ENCODE measurements at regions not wholly inside any gene's neighbourhood (a gene's known extent, or its start where the extent isn't known, plus 50 kb on each side); places are given as distances from the start of the nearest gene placed in this dataset.
A peak's percentile ranks its signal among the peaks of the same experiment; 100 is the strongest.

GRCh38 chr11:86861810-86862209, 61.5 kb downstream of the PRSS23 start:
- intact Hi-C loops (cut with micrococcal nuclease; ENCODE audit: unreplicated experiment): no loop called here
- no peaks in the 10 kb centered on the region for H3K9me3 ChIP-seq (ENCODE audit: low read depth, low read length, poor library complexity, severe bottlenecking)
- no peak for TF ChIP-seq CTCF (conservative IDR thresholded peaks at IDR 0.05; ENCODE audit: low read depth, low read length)
- no peak for TF ChIP-seq EZH2 (IDR thresholded peaks at IDR 0.05; ENCODE audit: borderline replicate concordance, low read depth, low read length, poor library complexity, severe bottlenecking)
- no peaks in the 10 kb centered on the region for H3K27me3 ChIP-seq (replicated peaks; ENCODE audit: insufficient read depth, low read depth, low read length, poor library complexity)
- H3K4me1 ChIP-seq (ENCODE audit: insufficient read depth, low read length, poor library complexity, severe bottlenecking): no peaks in the 10 kb centered on the region
- H3K36me3 ChIP-seq (ENCODE audit: insufficient read depth, low read length, poor library complexity, severe bottlenecking): no peaks in the 10 kb centered on the region
- BruUV-seq (replicated peaks): no TSS peak
- CTCF ChIA-PET: no interaction called here
- H3K4me3 ChIP-seq (ENCODE audit: low read depth, low read length, poor library complexity, severe bottlenecking): no peak overlapping the region
- H3K27ac ChIP-seq (ENCODE audit: low read depth, low read length, poor library complexity, severe bottlenecking): no peak overlapping the region
- DNase-seq (ENCODE audit: low spot score): peak; percentile 15
- POLR2A ChIA-PET (ENCODE audit: low non-redundant PET): no interaction called here

GRCh38 chr11:86863476-86863875, 63.1 kb downstream of the PRSS23 start:
- BruUV-seq (replicated peaks): no TSS peak
- Histone ChIP-seq H3K27ac (ENCODE audit: low read depth, low read length, poor library complexity, severe bottlenecking) (no peak overlapping the region), H3K36me3 (ENCODE audit: insufficient read depth, low read length, poor library complexity, severe bottlenecking) (no peaks in the 10 kb centered on the region), H3K27me3 (replicated peaks; ENCODE audit: insufficient read depth, low read depth, low read length, poor library complexity) (no peaks in the 10 kb centered on the region), H3K4me3 (ENCODE audit: low read depth, low read length, poor library complexity, severe bottlenecking) (no peak overlapping the region), H3K4me1 (ENCODE audit: insufficient read depth, low read length, poor library complexity, severe bottlenecking) (no peaks in the 10 kb centered on the region), H3K9me3 (ENCODE audit: low read depth, low read length, poor library complexity, severe bottlenecking) (no peaks in the 10 kb centered on the region)
- TF ChIP-seq EZH2 (IDR thresholded peaks at IDR 0.05; ENCODE audit: borderline replicate concordance, low read depth, low read length, poor library complexity, severe bottlenecking) (no peak), CTCF (conservative IDR thresholded peaks at IDR 0.05; ENCODE audit: low read depth, low read length) (no peak)
- intact Hi-C loops (cut with micrococcal nuclease; ENCODE audit: unreplicated experiment): no loop called here
- no peak for DNase-seq (ENCODE audit: low spot score)
- POLR2A ChIA-PET (ENCODE audit: low non-redundant PET): no interaction called here
- CTCF ChIA-PET: no interaction called here

- intact Hi-C loops (cut with micrococcal nuclease; ENCODE audit: unreplicated experiment): no loop called here
- Histone ChIP-seq H3K4me1 (ENCODE audit: insufficient read depth, low read length, poor library complexity, severe bottlenecking) (peaks cover 4% of the 10 kb centered on the region), H3K27me3 (replicated peaks; ENCODE audit: insufficient read depth, low read depth, low read length, poor library complexity) (no peaks in the 10 kb centered on the region), H3K4me3 (ENCODE audit: low read depth, low read length, poor library complexity, severe bottlenecking) (no peak overlapping the region), H3K9me3 (ENCODE audit: low read depth, low read length, poor library complexity, severe bottlenecking) (no peaks in the 10 kb centered on the region), H3K36me3 (ENCODE audit: insufficient read depth, low read length, poor library complexity, severe bottlenecking) (no peaks in the 10 kb centered on the region), H3K27ac (ENCODE audit: low read depth, low read length, poor library complexity, severe bottlenecking) (no peak overlapping the region)
- no TSS peak for BruUV-seq (replicated peaks)
- no peak for DNase-seq (ENCODE audit: low spot score)
- ChIA-PET POLR2A (ENCODE audit: low non-redundant PET) (no interaction called here), CTCF (no interaction called here)
- TF ChIP-seq EZH2 (IDR thresholded peaks at IDR 0.05; ENCODE audit: borderline replicate concordance, low read depth, low read length, poor library complexity, severe bottlenecking) (no peak), CTCF (conservative IDR thresholded peaks at IDR 0.05; ENCODE audit: low read depth, low read length) (no peak)
Measured at GRCh38 chr11:86865436-86865835, 65.1 kb downstream of the PRSS23 start.
